CD4-positive, alpha-beta T cell (primary cell): ENCODE measurements at regions not wholly inside any gene's neighbourhood (a gene's known extent, or its start where the extent isn't known, plus 50 kb on each side); places are given as distances from the start of the nearest gene placed in this dataset.

Source experiments
- ATAC-seq: fragments of 200-7000 bp; cut with Tn5 transposase; one replicate; pipeline ENCODE4 v1.10.0; 2022; ENCODE audit warnings: mild to moderate bottlenecking; ENCODE audit not compliant: poor library complexity
- CTCF ChIA-PET: fragments of 350-600 bp; sonication (Branson Sonifier 250); formaldehyde crosslinking; loops from one replicate; lab custom pipeline; 2021; ENCODE audit warnings: antibody characterized with exemption, inconsistent platforms; lab: Charles Lee
- POLR2A ChIA-PET: fragments of 350-600 bp; sonication (Branson Sonifier 250); formaldehyde crosslinking; loops from one replicate; lab custom pipeline; 2021; ENCODE audit warnings: antibody characterized with exemption, inconsistent platforms; lab: Charles Lee
- DNase-seq, 14 experiments: peaks; one replicate each; pipeline ENCODE4 v3.0.0-alpha.2; 2013 to 2020; ENCODE audit warnings: mixed read lengths in 2 of 14
- H3K27ac ChIP-seq, 2 donors: one replicate each; pipeline versions ENCODE4 v1.5.1 to v1.7.0; 2013; ENCODE audit warnings: low read length in 2 of 2, low read depth in 1 of 2, mild to moderate bottlenecking in 1 of 2
- H3K27me3 ChIP-seq, 2 experiments: 1 replicate in 1 of 2; 2 replicates in 1 of 2; pipeline versions ENCODE4 v1.6.1 to v1.7.0; 2013; ENCODE audit warnings: low read length in 2 of 2, control low read depth in 1 of 2, mild to moderate bottlenecking in 1 of 2, moderate library complexity in 1 of 2; ENCODE audit not compliant: insufficient read depth in 2 of 2, control insufficient read depth in 1 of 2
- H3K36me3 ChIP-seq: one replicate; pipeline ENCODE4 v1.6.1; 2013; ENCODE audit warnings: low read length, control low read depth; ENCODE audit not compliant: insufficient read depth
- H3K4me1 ChIP-seq: one replicate; pipeline ENCODE4 v1.6.1; 2013; ENCODE audit warnings: low read length, control low read depth; ENCODE audit not compliant: insufficient read depth
- H3K4me3 ChIP-seq: one replicate; pipeline ENCODE4 v1.5.1; 2013; ENCODE audit warnings: mild to moderate bottlenecking, low read length, moderate library complexity
- H3K9me3 ChIP-seq, 2 experiments: 1 replicate in 1 of 2; 2 replicates in 1 of 2; pipeline versions ENCODE4 v1.6.1 to v1.7.0; 2013; ENCODE audit warnings: low read length in 2 of 2, mild to moderate bottlenecking in 2 of 2, control low read depth in 1 of 2, moderate library complexity in 1 of 2; ENCODE audit not compliant: control insufficient read depth in 1 of 2, insufficient read depth in 1 of 2
- H3K27ac Mint-ChIP-seq: one replicate; pipeline ENCODE4 v1.8.0; 2020; ENCODE audit warnings: mixed read lengths
- H3K27me3 Mint-ChIP-seq: one replicate; pipeline ENCODE4 v1.8.0; 2021; ENCODE audit warnings: mixed read lengths
- H3K36me3 Mint-ChIP-seq: one replicate; pipeline ENCODE4 v1.8.0; 2021; ENCODE audit warnings: low read depth, mixed read lengths
- H3K4me1 Mint-ChIP-seq: one replicate; pipeline ENCODE4 v1.8.0; 2021; ENCODE audit warnings: low read depth, mixed read lengths
- H3K4me3 Mint-ChIP-seq: one replicate; pipeline ENCODE4 v1.8.0; 2020; ENCODE audit warnings: mild to moderate bottlenecking, mixed read lengths
- H3K9me3 Mint-ChIP-seq: one replicate; pipeline ENCODE4 v1.8.0; 2020; ENCODE audit warnings: mixed read lengths
- intact Hi-C, 2 experiments: fragments of 100-400 bp; cut with DNase I in 1 of 2; cut with micrococcal nuclease in 1 of 2; formaldehyde crosslinking; loops; one replicate each; pipeline versions ENCODE4 v1.15.1 to v1.9.0; 2023 to 2025; cut with DNase I, micrococcal nuclease
- TF ChIP-seq, protein P1 (sequence below): fragments of 200-600 bp; IDR thresholded peaks from one replicate; pipeline ENCODE4 v1.8.0; 2022; ENCODE audit warnings: antibody characterized with exemption, mild to moderate bottlenecking

DNA sequence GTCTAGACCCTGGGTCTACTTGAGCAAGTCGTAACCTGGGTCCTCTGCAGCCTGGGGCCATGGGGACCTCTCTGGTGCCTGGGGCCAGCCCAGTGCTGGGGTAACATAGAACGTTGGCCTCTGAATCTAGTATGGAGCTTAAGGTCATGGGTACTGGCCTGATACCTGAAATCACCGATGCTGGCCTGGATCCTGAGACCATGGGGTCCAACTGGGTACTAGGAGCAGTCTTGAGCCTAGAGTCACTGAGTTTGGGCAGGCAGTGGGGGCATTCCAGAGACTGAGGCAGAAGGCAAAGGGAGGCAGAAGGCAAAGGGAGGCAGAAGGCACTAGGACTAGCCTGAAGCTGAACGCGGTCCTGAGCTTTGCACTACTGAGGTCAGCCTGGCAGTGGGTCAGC, 1121.1 kb upstream of the PRR20A start:
- intact Hi-C loops, result no loop called here
- H3K27ac Mint-ChIP-seq, result no peak overlapping the region
- H3K9me3 Mint-ChIP-seq, result peaks cover 17% of the 10 kb centered on the region
- Histone ChIP-seq H3K4me1 (no peaks in the 10 kb centered on the region), H3K36me3 (no peaks in the 10 kb centered on the region), H3K27me3 (no peaks in the 10 kb centered on the region), H3K27ac (no peak overlapping the region), H3K9me3 (peaks cover 0 to 15% of the 10 kb centered on the region in 2 experiments), H3K4me3 (no peak overlapping the region)
- TF ChIP-seq, protein P1, sequence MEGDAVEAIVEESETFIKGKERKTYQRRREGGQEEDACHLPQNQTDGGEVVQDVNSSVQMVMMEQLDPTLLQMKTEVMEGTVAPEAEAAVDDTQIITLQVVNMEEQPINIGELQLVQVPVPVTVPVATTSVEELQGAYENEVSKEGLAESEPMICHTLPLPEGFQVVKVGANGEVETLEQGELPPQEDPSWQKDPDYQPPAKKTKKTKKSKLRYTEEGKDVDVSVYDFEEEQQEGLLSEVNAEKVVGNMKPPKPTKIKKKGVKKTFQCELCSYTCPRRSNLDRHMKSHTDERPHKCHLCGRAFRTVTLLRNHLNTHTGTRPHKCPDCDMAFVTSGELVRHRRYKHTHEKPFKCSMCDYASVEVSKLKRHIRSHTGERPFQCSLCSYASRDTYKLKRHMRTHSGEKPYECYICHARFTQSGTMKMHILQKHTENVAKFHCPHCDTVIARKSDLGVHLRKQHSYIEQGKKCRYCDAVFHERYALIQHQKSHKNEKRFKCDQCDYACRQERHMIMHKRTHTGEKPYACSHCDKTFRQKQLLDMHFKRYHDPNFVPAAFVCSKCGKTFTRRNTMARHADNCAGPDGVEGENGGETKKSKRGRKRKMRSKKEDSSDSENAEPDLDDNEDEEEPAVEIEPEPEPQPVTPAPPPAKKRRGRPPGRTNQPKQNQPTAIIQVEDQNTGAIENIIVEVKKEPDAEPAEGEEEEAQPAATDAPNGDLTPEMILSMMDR, result no peak
- H3K4me3 Mint-ChIP-seq, result no peak overlapping the region
- ATAC-seq (no peak), DNase-seq (no peak)
- ChIA-PET POLR2A (no interaction called here), CTCF (no interaction called here)
- no peaks in the 10 kb centered on the region for H3K36me3 Mint-ChIP-seq
- H3K27me3 Mint-ChIP-seq, result no peaks in the 10 kb centered on the region
- H3K4me1 Mint-ChIP-seq, result no peaks in the 10 kb centered on the region

DNA sequence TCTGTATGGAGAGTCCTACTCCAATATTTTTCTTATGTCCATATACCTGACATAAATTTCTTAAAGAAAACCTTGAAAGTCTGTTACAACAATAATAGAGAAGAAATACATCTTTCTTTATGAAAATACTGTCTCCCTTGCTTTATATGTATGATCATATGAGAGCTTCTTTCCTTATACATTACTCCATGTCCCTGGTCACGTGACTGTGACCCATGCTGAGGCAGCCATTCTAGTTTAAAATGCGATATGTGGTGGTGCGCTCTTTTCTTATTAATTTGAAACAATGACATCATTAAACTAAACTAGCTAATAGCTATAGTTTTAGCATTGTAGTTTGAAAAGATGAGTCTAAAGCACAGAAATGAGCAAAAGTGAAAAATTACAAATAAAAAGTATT, 1120.3 kb upstream of the PRR20A start:
- DNase-seq (no peak), ATAC-seq (no peak)
- no peaks in the 10 kb centered on the region for H3K4me1 Mint-ChIP-seq
- H3K4me3 Mint-ChIP-seq, result no peak overlapping the region
- TF ChIP-seq, protein P1, result no peak
- no peaks in the 10 kb centered on the region for H3K27me3 Mint-ChIP-seq
- intact Hi-C loops, result no loop called here
- CTCF ChIA-PET, result no interaction called here
- no peaks in the 10 kb centered on the region for H3K36me3 Mint-ChIP-seq
- Histone ChIP-seq H3K36me3 (no peaks in the 10 kb centered on the region), H3K4me3 (no peak overlapping the region), H3K9me3 (peaks cover 0 to 15% of the 10 kb centered on the region in 2 experiments), H3K27ac (no peak overlapping the region), H3K27me3 (no peaks in the 10 kb centered on the region), H3K4me1 (no peaks in the 10 kb centered on the region)
- H3K27ac Mint-ChIP-seq, result no peak overlapping the region
- H3K9me3 Mint-ChIP-seq, result peaks cover 11% of the 10 kb centered on the region
- POLR2A ChIA-PET, result no interaction called here

DNA sequence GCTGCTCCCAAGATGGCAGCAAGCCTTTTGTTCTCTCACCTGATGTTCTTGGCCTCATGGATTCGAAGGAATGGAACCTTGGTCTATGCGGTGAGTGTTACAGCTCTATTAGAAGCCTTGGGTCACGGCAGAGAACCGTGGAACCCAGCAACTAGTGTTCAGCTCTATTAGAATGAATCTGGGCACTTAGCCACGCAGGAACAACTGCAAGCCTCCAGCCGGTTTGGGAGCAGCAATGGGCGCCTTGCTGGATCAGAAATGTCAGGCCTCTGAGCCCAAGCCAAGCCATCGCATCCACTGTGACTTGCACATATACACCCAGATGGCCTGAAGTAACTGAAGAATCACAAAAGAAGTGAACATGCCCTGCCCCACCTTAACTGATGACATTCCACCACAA, 1100.7 kb upstream of the PRR20A start:
- H3K4me3 Mint-ChIP-seq, result no peak overlapping the region
- POLR2A ChIA-PET, result no interaction called here
- Histone ChIP-seq H3K36me3 (no peaks in the 10 kb centered on the region), H3K27me3 (no peaks in the 10 kb centered on the region), H3K27ac (no peak overlapping the region), H3K9me3 (peaks cover 0 to 4% of the 10 kb centered on the region in 2 experiments), H3K4me3 (no peak overlapping the region), H3K4me1 (no peaks in the 10 kb centered on the region)
- TF ChIP-seq, protein P1, result no peak
- intact Hi-C loops, result no loop called here
- H3K27ac Mint-ChIP-seq, result no peak overlapping the region
- no peaks in the 10 kb centered on the region for H3K36me3 Mint-ChIP-seq
- no peaks in the 10 kb centered on the region for H3K27me3 Mint-ChIP-seq
- no peaks in the 10 kb centered on the region for H3K4me1 Mint-ChIP-seq
- peaks cover 22% of the 10 kb centered on the region for H3K9me3 Mint-ChIP-seq
- DNase-seq (no peak), ATAC-seq (no peak)
- CTCF ChIA-PET, result no interaction called here
